ENCODE measurements at regions not wholly inside any gene's neighbourhood (a gene's known extent, or its start where the extent isn't known, plus 50 kb on each side); places are given as distances from the start of the nearest gene placed in this dataset.
"Not testable (repeated sequence)": the region's sequence is repeated elsewhere in the genome, so short reads cannot be mapped to it uniquely, and the experiment has no call there.

GRCh38 chr2:176851200-176851888, 361.2 kb upstream of the HNRNPA3 start:
- DNase-seq (ENCODE audit: low read depth in 2 of 2), result no peak

GRCh38 chr2:176851889-176852483, 360.6 kb upstream of the HNRNPA3 start:
- no peak for DNase-seq (ENCODE audit: low read depth in 2 of 2)

GRCh38 chr2:176852667-176853066, 359.9 kb upstream of the HNRNPA3 start:
- DNase-seq (ENCODE audit: low read depth in 2 of 2), result no peak

- no peak for DNase-seq (ENCODE audit: low read depth in 2 of 2)
Observed at GRCh38 chr2:176854062-176854461, 358.5 kb upstream of the HNRNPA3 start.

GRCh38 chr2:176854878-176855277, 357.7 kb upstream of the HNRNPA3 start:
- no peak for DNase-seq (ENCODE audit: low read depth in 2 of 2)

- no peak for DNase-seq (ENCODE audit: low read depth in 2 of 2)
Observed at GRCh38 chr2:176856683-176857082, 355.9 kb upstream of the HNRNPA3 start.

- DNase-seq (ENCODE audit: low read depth in 2 of 2), result no peak
Observed at GRCh38 chr2:176865336-176865735, 347.3 kb upstream of the HNRNPA3 start.

- no peak for DNase-seq (ENCODE audit: low read depth in 2 of 2)
Observed at GRCh38 chr2:176872406-176872805, 340.2 kb upstream of the HNRNPA3 start.

GRCh38 chr2:176873403-176873802, 339.2 kb upstream of the HNRNPA3 start:
- no peak for DNase-seq (ENCODE audit: low read depth in 2 of 2)

- no peak for DNase-seq (ENCODE audit: low read depth in 2 of 2)
Observed at GRCh38 chr2:176876493-176877103, 336.0 kb upstream of the HNRNPA3 start.

GRCh38 chr2:176879426-176879995, 333.1 kb upstream of the HNRNPA3 start:
- no peak for DNase-seq (ENCODE audit: low read depth in 2 of 2)

- not testable (repeated sequence) for DNase-seq (ENCODE audit: low read depth in 2 of 2)
Observed at GRCh38 chr2:176882045-176882444, 330.5 kb upstream of the HNRNPA3 start.

- no peak for DNase-seq (ENCODE audit: low read depth in 2 of 2)
Observed at GRCh38 chr2:176885001-176885643, 327.5 kb upstream of the HNRNPA3 start.

GRCh38 chr2:176885661-176886060, 326.9 kb upstream of the HNRNPA3 start:
- DNase-seq (ENCODE audit: low read depth in 2 of 2), result no peak

- no peak for DNase-seq (ENCODE audit: low read depth in 2 of 2)
Observed at GRCh38 chr2:176891105-176891504, 321.5 kb upstream of the HNRNPA3 start.

- DNase-seq (ENCODE audit: low read depth in 2 of 2), result no peak
Observed at GRCh38 chr2:176891857-176892256, 320.7 kb upstream of the HNRNPA3 start.

GRCh38 chr2:176892676-176893226, 319.8 kb upstream of the HNRNPA3 start:
- no peak for DNase-seq (ENCODE audit: low read depth in 2 of 2)

GRCh38 chr2:176895158-176895557, 317.4 kb upstream of the HNRNPA3 start:
- DNase-seq (ENCODE audit: low read depth in 2 of 2), result no peak

GRCh38 chr2:176902454-176902853, 310.1 kb upstream of the HNRNPA3 start:
- DNase-seq (ENCODE audit: low read depth in 2 of 2), result no peak

GRCh38 chr2:176904053-176904452, 308.5 kb upstream of the HNRNPA3 start:
- DNase-seq (ENCODE audit: low read depth in 2 of 2), result not testable (repeated sequence)

- no peak for DNase-seq (ENCODE audit: low read depth in 2 of 2)
Observed at GRCh38 chr2:176907341-176907740, 305.3 kb upstream of the HNRNPA3 start.

- DNase-seq (ENCODE audit: low read depth in 2 of 2), result no peak
Observed at GRCh38 chr2:176910828-176911227, 301.8 kb upstream of the HNRNPA3 start.

Measured in stimulated activated CD4-positive, alpha-beta T cell treated with anti-CD3 and anti-CD28 coated beads, Interleukin-12 subunit alpha, Interleukin-12 subunit beta, amount 100 ng/mL, for 24 hours (primary cell).